GM18907 (cell line): ENCODE measurements at regions not wholly inside any gene's neighbourhood (a gene's known extent, or its start where the extent isn't known, plus 50 kb on each side); places are given as distances from the start of the nearest gene placed in this dataset.

ENCODE experiments used
- ATAC-seq: cut with Tn5 transposase; IDR thresholded peaks from one replicate; pipeline ENCODE4 v1.9.1; 2021; ENCODE audit warnings: mild to moderate bottlenecking, moderate library complexity; ENCODE audit not compliant: unreplicated experiment

- ATAC-seq, result no peak
These were observed 62.4 kb upstream of the DUSP10 start for GRCh38 chr1:221804303-221804702.

- no peak for ATAC-seq
These were observed 60.1 kb upstream of the DUSP10 start for GRCh38 chr1:221801773-221802516.

GRCh38 chr1:221801251-221801661, 59.4 kb upstream of the DUSP10 start:
- ATAC-seq, result no peak

- ATAC-seq, result no peak
These were observed 58.9 kb upstream of the DUSP10 start for GRCh38 chr1:221800831-221801230.

- ATAC-seq, result no peak
These were observed 55.6 kb upstream of the DUSP10 start for GRCh38 chr1:221797506-221797905.

- no peak for ATAC-seq
These were observed 54.8 kb upstream of the DUSP10 start for GRCh38 chr1:221796700-221797099.

GRCh38 chr1:221795380-221795779, 53.5 kb upstream of the DUSP10 start:
- no peak for ATAC-seq

- no peak for ATAC-seq
These were observed 53.0 kb upstream of the DUSP10 start for GRCh38 chr1:221794935-221795334.

GRCh38 chr1:221794079-221794670, 52.3 kb upstream of the DUSP10 start:
- ATAC-seq, result peak; percentile 71

GRCh38 chr1:221793439-221794078, 51.7 kb upstream of the DUSP10 start:
- peak; percentile 82 for ATAC-seq

GRCh38 chr1:221791846-221792245, 50.0 kb upstream of the DUSP10 start:
- no peak for ATAC-seq
